ENCODE measurements at regions not wholly inside any gene's neighbourhood (a gene's known extent, or its start where the extent isn't known, plus 50 kb on each side); places are given as distances from the start of the nearest gene placed in this dataset.

DNA sequence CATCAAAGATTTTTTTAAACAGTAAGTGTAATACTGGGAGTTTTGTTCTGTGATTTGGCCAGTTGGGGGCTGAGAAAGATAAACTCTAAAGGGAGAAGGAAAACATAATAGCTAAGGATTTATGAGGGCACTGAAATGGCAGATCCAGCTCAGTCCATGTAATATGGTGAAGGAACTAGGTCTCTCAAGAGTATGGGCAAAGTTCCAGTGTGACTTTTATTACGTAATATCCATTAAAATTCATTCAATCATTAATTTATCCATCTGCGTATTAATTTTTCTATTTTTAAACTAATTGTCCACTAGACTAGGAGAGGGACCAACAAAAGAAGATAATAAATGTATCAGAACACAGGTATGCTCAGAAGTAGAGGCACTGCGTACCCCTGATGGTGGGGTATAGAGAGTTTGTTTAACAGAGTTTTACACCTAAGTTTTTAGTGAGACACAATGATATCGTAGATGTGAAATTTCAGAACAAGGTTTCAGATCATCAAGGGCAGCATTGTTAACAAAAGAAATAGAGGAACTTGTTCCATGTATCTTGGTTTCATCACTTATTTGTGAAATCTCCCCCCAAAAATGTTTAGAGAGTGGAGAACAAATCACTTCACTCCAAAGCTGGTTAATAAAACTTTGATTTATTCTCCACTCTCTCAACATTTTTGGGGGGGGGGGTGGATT lies 351.1 kb downstream of the GRXCR1 start:
- no peaks in the 10 kb centered on the region for H3K9me3 Mint-ChIP-seq (ENCODE audit: unreplicated experiment)
- H3K36me3 ChIP-seq (ENCODE audit: control insufficient read depth, insufficient read depth, low read length): no peaks in the 10 kb centered on the region
- H3K4me1 ChIP-seq: no peaks in the 10 kb centered on the region
- no peak overlapping the region for H3K4me3 Mint-ChIP-seq (ENCODE audit: unreplicated experiment)
- no peak overlapping the region for H3K27ac Mint-ChIP-seq (ENCODE audit: unreplicated experiment)
- DNase-seq: no peak
- no peaks in the 10 kb centered on the region for H3K27me3 Mint-ChIP-seq (ENCODE audit: insufficient read depth, unreplicated experiment)
- H3K9me3 ChIP-seq: no peaks in the 10 kb centered on the region
- H3K27me3 ChIP-seq (replicated peaks; ENCODE audit: control insufficient read depth, insufficient read depth, low read length): no peaks in the 10 kb centered on the region
- ChIA-PET CTCF (no interaction called here), POLR2A (no interaction called here)
- no peak overlapping the region for H3K4me3 ChIP-seq (ENCODE audit: low read depth, low read length)
- TF ChIP-seq, protein P1, sequence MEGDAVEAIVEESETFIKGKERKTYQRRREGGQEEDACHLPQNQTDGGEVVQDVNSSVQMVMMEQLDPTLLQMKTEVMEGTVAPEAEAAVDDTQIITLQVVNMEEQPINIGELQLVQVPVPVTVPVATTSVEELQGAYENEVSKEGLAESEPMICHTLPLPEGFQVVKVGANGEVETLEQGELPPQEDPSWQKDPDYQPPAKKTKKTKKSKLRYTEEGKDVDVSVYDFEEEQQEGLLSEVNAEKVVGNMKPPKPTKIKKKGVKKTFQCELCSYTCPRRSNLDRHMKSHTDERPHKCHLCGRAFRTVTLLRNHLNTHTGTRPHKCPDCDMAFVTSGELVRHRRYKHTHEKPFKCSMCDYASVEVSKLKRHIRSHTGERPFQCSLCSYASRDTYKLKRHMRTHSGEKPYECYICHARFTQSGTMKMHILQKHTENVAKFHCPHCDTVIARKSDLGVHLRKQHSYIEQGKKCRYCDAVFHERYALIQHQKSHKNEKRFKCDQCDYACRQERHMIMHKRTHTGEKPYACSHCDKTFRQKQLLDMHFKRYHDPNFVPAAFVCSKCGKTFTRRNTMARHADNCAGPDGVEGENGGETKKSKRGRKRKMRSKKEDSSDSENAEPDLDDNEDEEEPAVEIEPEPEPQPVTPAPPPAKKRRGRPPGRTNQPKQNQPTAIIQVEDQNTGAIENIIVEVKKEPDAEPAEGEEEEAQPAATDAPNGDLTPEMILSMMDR (IDR thresholded peaks at IDR 0.05; ENCODE audit: insufficient read depth in 1 of 2, low read depth in 1 of 2, low read length in 1 of 2, severe bottlenecking in 1 of 2, unreplicated experiment in 1 of 2): no peak
- no peaks in the 10 kb centered on the region for H3K4me1 Mint-ChIP-seq (ENCODE audit: low read depth, unreplicated experiment)
- no peaks in the 10 kb centered on the region for H3K36me3 Mint-ChIP-seq (ENCODE audit: insufficient read depth, unreplicated experiment)
- BruUV-seq (replicated peaks): no TSS peak
- intact Hi-C loops (cut with micrococcal nuclease; ENCODE audit: unreplicated experiment): no loop called here

DNA sequence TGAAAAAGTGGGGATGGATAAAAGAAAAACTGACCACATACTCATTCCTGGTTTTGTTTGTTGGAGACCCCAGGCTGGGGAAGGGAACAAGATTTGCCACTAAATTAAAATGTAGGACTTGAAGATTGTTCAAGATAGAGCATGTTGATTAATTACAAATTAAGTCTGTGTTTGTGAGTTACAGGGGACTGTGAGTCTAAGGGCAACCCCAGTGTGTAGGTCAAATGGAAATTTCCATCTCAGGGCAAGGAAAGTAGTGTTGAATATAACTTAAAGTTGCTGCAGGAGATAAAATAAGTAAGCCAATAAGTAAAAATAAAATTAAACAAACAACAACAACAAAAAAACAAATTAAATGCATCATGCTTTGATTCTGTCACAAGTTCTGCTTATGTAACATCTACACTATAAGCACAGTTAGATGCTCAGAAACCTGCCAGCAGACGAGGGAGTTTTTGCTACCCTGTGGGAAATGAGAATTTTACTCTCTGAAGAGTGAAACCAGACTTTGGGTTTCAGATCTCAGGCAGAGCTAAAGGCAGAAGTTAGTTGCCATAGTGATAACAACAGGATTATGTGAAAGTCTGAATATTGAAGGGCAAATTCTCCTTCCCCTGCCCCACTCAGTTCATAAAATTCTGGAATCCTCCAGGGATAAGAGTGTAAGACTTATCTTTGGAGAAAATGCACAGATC lies 352.3 kb downstream of the GRXCR1 start:
- TF ChIP-seq, protein P1 (IDR thresholded peaks at IDR 0.05; ENCODE audit: insufficient read depth in 1 of 2, low read depth in 1 of 2, low read length in 1 of 2, severe bottlenecking in 1 of 2, unreplicated experiment in 1 of 2): no peak
- DNase-seq: no peak
- ChIA-PET CTCF (no interaction called here), POLR2A (no interaction called here)
- H3K9me3 Mint-ChIP-seq (ENCODE audit: unreplicated experiment): no peaks in the 10 kb centered on the region
- no peaks in the 10 kb centered on the region for H3K9me3 ChIP-seq
- H3K27me3 Mint-ChIP-seq (ENCODE audit: insufficient read depth, unreplicated experiment): no peaks in the 10 kb centered on the region
- H3K36me3 ChIP-seq (ENCODE audit: control insufficient read depth, insufficient read depth, low read length): no peaks in the 10 kb centered on the region
- intact Hi-C loops (cut with micrococcal nuclease; ENCODE audit: unreplicated experiment): no loop called here
- H3K4me1 Mint-ChIP-seq (ENCODE audit: low read depth, unreplicated experiment): no peaks in the 10 kb centered on the region
- H3K4me3 ChIP-seq (ENCODE audit: low read depth, low read length): no peak overlapping the region
- H3K4me1 ChIP-seq: no peaks in the 10 kb centered on the region
- no TSS peak for BruUV-seq (replicated peaks)
- no peaks in the 10 kb centered on the region for H3K36me3 Mint-ChIP-seq (ENCODE audit: insufficient read depth, unreplicated experiment)
- H3K4me3 Mint-ChIP-seq (ENCODE audit: unreplicated experiment): no peak overlapping the region
- H3K27me3 ChIP-seq (replicated peaks; ENCODE audit: control insufficient read depth, insufficient read depth, low read length): no peaks in the 10 kb centered on the region
- no peak overlapping the region for H3K27ac Mint-ChIP-seq (ENCODE audit: unreplicated experiment)

DNA sequence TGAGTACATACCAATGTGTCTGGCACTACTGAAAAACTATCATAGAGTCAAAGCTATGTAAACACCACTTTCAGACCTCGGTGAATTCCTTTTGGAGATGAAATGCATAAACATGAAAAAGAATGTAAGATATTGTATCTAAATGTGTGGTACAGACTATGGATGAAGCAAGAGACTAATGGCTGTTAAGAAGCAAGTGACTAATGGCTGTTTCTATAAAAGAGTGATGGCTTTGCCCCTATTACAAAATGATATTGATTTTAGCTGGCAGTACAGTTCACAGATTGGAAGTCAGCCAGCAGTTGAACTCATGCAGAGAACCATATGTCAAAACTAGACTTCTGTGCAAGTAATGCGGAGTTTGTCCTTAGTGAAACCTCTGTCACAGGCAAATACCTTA lies 359.3 kb downstream of the GRXCR1 start:
- Histone ChIP-seq H3K36me3 (ENCODE audit: control insufficient read depth, insufficient read depth, low read length) (no peaks in the 10 kb centered on the region), H3K9me3 (no peaks in the 10 kb centered on the region), H3K27me3 (replicated peaks; ENCODE audit: control insufficient read depth, insufficient read depth, low read length) (no peaks in the 10 kb centered on the region), H3K4me3 (ENCODE audit: low read depth, low read length) (no peak overlapping the region), H3K4me1 (no peaks in the 10 kb centered on the region)
- no TSS peak for BruUV-seq (replicated peaks)
- H3K36me3 Mint-ChIP-seq (ENCODE audit: insufficient read depth, unreplicated experiment): no peaks in the 10 kb centered on the region
- no peaks in the 10 kb centered on the region for H3K27me3 Mint-ChIP-seq (ENCODE audit: insufficient read depth, unreplicated experiment)
- DNase-seq: no peak
- ChIA-PET CTCF (no interaction called here), POLR2A (no interaction called here)
- H3K4me1 Mint-ChIP-seq (ENCODE audit: low read depth, unreplicated experiment): no peaks in the 10 kb centered on the region
- TF ChIP-seq, protein P1 (IDR thresholded peaks at IDR 0.05; ENCODE audit: insufficient read depth in 1 of 2, low read depth in 1 of 2, low read length in 1 of 2, severe bottlenecking in 1 of 2, unreplicated experiment in 1 of 2): no peak
- intact Hi-C loops (cut with micrococcal nuclease; ENCODE audit: unreplicated experiment): no loop called here
- H3K9me3 Mint-ChIP-seq (ENCODE audit: unreplicated experiment): no peaks in the 10 kb centered on the region
- no peak overlapping the region for H3K27ac Mint-ChIP-seq (ENCODE audit: unreplicated experiment)
- no peak overlapping the region for H3K4me3 Mint-ChIP-seq (ENCODE audit: unreplicated experiment)

Data from Caco-2 (cell line).